ENCODE measurements at regions not wholly inside any gene's neighbourhood (a gene's known extent, or its start where the extent isn't known, plus 50 kb on each side); places are given as distances from the start of the nearest gene placed in this dataset.
A peak's percentile ranks its signal among the peaks of the same experiment; 100 is the strongest.

- 77 to 79% methylated on average over 10 to 11 of the region's 11 CpGs for WGBS, 2 donors
- DNase-seq = no peak
- Histone ChIP-seq H3K4me3 (no peak overlapping the region), H3K9me3 (no peaks in the 10 kb centered on the region), H3K27me3 (no peaks in the 10 kb centered on the region), H3K27ac (no peak overlapping the region), H3K36me3 (no peaks in the 10 kb centered on the region), H3K4me1 (no peaks in the 10 kb centered on the region)
- TF ChIP-seq EP300 (IDR thresholded peaks at IDR 0.05) (no peak), CTCF (IDR thresholded peaks at IDR 0.05) (no peak), POLR2AphosphoS5 (IDR thresholded peaks at IDR 0.05) (no peak), POLR2A (IDR thresholded peaks at IDR 0.05) (no peak)
- ATAC-seq (ENCODE audit: low FRiP score in 2 of 2) = no peak
Observed at GRCh38 chr2:15809404-15809803, 130.9 kb upstream of the MYCN start.

GRCh38 chr2:15810477-15811150 lies 129.7 kb upstream of the MYCN start:
- DNase-seq (peak in 1 of 2 donors; percentile 33), ATAC-seq (ENCODE audit: low FRiP score in 2 of 2) (no peak)
- H3K36me3 ChIP-seq = no peaks in the 10 kb centered on the region
- H3K27ac ChIP-seq = no peak overlapping the region
- no peak for TF ChIP-seq POLR2A (IDR thresholded peaks at IDR 0.05)
- no peak for TF ChIP-seq EP300 (IDR thresholded peaks at IDR 0.05)
- no peak for TF ChIP-seq POLR2AphosphoS5 (IDR thresholded peaks at IDR 0.05)
- TF ChIP-seq CTCF (IDR thresholded peaks at IDR 0.05) = no peak
- H3K9me3 ChIP-seq = no peaks in the 10 kb centered on the region
- no peak overlapping the region for H3K4me3 ChIP-seq
- 83 to 89% methylated on average over 12 of the region's 12 CpGs for WGBS, 2 donors
- H3K4me1 ChIP-seq = no peaks in the 10 kb centered on the region
- H3K27me3 ChIP-seq = no peaks in the 10 kb centered on the region

GRCh38 chr2:15811367-15811766 lies 129.0 kb upstream of the MYCN start:
- no peak overlapping the region for H3K27ac ChIP-seq
- ATAC-seq (ENCODE audit: low FRiP score in 2 of 2) (no peak), DNase-seq (peak in 1 of 2 donors; percentile 18)
- H3K9me3 ChIP-seq = no peaks in the 10 kb centered on the region
- H3K4me1 ChIP-seq = no peaks in the 10 kb centered on the region
- no peak for TF ChIP-seq POLR2A (IDR thresholded peaks at IDR 0.05)
- TF ChIP-seq EP300 (IDR thresholded peaks at IDR 0.05) = no peak
- TF ChIP-seq POLR2AphosphoS5 (IDR thresholded peaks at IDR 0.05) = no peak
- TF ChIP-seq CTCF (IDR thresholded peaks at IDR 0.05) = no peak
- no peaks in the 10 kb centered on the region for H3K36me3 ChIP-seq
- H3K4me3 ChIP-seq = no peak overlapping the region
- 74 to 83% methylated on average over 7 to 8 of the region's 8 CpGs for WGBS, 2 donors
- no peaks in the 10 kb centered on the region for H3K27me3 ChIP-seq

- WGBS, 2 donors = 83 to 87% methylated on average over 10 of the region's 10 CpGs
- no peak overlapping the region for H3K4me3 ChIP-seq
- no peaks in the 10 kb centered on the region for H3K4me1 ChIP-seq
- ATAC-seq (ENCODE audit: low FRiP score in 2 of 2) = no peak
- no peaks in the 10 kb centered on the region for H3K27me3 ChIP-seq
- no peaks in the 10 kb centered on the region for H3K9me3 ChIP-seq
- no peak overlapping the region for H3K27ac ChIP-seq
- no peak for DNase-seq
- TF ChIP-seq POLR2A (IDR thresholded peaks at IDR 0.05) = no peak
- no peak for TF ChIP-seq EP300 (IDR thresholded peaks at IDR 0.05)
- no peak for TF ChIP-seq POLR2AphosphoS5 (IDR thresholded peaks at IDR 0.05)
- TF ChIP-seq CTCF (IDR thresholded peaks at IDR 0.05) = no peak
- no peaks in the 10 kb centered on the region for H3K36me3 ChIP-seq
Observed at GRCh38 chr2:15812187-15812780, 128.1 kb upstream of the MYCN start.
